ENCODE measurements at regions not wholly inside any gene's neighbourhood (a gene's known extent, or its start where the extent isn't known, plus 50 kb on each side); places are given as distances from the start of the nearest gene placed in this dataset.

DNA sequence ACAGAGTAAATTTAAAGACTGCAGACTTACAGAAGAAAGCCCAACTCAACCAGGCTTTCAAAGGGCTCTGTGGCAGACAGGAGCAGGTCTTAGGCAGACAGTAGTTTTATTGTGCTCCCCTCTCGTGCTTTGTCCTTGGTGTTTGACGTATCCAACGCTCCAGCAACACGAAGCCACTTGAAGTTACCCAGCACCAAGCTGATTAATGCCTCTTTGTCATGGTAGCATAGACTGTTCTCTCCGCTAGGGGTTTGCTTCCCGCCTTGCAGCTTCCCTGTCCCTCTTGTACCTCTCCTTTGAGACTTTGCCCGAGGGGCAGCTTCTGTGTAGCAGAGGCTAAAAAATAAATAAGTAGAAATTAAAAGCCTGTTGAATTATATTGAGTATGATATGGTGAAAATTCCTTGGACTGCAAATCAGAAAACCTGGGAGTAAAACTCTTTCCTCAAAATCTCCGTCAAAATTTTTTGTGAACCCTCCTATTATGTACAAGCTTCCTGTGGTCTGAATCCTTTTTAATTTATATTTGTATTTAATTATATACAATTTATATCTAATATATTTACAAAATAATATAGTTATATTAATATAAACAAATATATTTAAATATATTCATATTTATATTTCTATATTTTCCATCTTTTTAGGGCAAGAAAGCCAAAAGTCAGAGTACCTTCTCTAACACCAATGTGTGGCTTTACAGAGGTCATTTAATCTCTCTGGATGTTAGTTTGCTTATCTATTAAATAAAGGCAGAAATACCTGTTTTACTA, 405.4 kb downstream of the DMAC1 start:
- no peak for DNase-seq (ENCODE audit: low read depth)

DNA sequence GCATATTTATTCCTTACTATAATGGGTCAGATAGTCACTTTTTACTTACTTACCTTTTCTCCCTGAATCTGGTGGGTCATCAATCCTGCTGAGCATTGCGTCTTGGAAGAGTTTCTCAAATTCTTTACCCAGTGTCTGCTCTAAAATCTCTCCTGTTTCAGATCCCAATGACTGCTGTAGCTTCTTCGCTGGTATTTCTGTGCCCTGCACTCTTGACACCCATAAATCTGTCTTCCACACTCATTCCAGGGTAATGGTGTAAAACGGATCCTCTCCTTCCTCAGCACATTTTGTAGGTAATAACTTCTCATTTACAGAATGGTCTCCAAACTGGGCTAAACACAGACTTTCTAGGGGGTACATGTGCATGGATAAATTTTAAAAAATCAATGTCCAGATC, 407.4 kb downstream of the DMAC1 start:
- no peak for DNase-seq (ENCODE audit: low read depth)

DNA sequence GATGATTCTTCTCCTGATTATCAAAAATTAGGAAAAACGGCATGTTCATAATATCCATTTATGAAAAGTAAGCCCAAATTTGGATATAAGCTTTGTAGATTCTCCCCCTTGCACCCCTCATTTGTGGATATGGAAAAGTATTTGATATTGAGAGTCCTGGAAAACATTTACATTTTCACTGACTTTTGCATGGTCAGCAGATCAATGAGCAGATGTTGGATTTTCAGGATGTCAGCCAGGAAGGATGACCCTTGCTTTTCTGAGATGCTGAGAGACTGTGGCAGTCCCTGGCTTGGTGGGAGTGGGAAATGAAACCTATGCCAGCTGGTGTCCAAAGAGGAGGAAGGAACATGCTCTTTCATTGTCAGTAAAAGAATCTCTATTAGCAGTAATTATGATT, 410.8 kb downstream of the DMAC1 start:
- DNase-seq (ENCODE audit: low read depth): no peak

DNA sequence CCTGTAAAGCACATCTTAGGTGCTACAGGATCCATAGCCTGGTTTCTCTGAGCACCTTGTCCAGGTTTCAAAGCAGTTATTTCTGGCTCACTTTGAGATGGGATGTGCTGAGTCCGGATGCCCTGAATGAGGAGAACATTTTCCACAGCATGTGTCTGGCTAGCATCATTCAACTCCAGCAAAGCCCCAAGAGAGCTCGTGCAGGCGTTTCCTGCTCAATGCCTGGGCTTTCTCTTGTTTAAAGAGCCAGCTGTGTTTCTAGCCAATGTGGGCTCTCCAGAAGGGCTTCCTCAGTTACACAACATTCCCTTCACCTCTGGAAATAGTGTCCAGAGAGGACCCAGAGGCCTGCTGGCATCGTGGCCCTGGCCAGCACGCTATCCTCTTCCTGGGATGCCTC, 411.7 kb downstream of the DMAC1 start:
- no peak for DNase-seq (ENCODE audit: low read depth)

DNA sequence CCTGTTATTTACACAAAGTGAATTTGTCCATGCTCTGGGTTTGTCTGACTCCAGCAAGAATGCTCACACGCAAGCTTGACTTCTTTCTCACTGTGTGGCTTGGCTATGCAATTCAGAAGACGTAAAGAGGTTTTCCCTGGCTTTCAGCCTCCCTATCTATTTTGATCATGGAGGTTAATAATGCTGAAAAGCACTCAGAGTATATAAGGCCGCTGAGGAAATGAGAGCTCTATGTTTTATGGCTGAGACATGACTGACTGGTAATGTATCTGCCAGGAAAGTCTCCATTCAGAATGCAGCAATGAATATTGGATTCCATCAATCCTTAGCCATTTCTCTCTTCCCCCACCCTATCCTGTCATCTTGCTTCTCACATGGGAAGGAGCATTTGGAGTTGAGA, 417.3 kb downstream of the DMAC1 start:
- no peak for DNase-seq (ENCODE audit: low read depth)

DNA sequence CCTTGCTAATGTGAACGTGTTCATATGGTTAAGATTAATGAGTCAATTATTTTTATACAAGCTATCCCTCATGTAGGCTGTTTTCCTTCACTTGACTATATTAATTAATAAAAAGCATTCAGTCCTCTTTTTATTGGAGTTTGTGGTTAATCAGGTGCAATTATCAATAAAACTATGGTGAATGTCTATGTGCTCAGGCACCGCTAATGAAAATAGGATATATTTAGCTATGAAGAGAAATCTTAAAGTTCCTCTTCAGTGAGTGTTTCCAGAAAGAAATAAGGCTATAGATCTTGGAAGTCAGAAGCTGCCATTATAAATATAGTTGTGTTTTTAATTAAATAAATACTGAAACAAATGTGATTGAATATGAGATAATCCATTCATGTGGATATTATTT, 422.1 kb downstream of the DMAC1 start:
- DNase-seq (ENCODE audit: low read depth): no peak

DNA sequence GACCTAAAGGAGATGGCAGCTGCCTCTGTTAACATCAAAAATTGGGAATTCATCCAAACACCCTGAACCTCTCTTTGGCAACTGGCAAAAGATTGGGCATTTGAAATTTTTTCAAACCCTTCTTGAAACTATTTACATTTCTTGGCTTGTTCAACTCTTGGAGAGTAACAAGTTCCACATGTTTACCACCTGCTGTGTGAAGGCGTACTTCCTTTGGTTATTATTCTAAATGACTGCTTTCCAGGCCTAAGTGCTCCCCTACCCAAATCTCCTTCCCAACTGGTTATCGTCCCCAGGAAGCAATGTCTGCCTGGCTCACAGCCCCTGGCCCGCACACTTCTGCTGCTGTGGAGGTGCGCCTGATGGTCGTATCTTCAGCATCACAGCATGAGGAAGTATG, 422.7 kb downstream of the DMAC1 start:
- no peak for DNase-seq (ENCODE audit: low read depth)

DNA sequence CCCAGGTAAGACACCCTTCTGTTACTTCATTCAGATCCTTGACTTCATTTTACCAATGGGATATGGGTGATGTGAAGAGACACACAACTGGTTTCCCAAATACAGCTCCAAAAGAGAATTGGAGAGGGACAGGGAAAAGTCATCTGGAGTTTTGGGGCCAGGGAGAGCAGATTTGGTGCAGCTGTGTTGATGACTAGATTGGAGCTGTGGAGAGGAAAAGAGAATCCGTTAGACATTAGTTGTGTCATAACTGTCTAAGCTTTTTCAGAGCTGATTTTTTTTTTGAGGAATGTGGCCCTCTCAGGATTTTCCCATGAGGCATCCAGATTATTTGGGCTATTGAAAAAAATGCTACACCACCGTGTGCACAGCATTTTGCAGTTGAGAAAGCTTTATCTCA, 423.4 kb downstream of the DMAC1 start:
- no peak for DNase-seq (ENCODE audit: low read depth)

DNA sequence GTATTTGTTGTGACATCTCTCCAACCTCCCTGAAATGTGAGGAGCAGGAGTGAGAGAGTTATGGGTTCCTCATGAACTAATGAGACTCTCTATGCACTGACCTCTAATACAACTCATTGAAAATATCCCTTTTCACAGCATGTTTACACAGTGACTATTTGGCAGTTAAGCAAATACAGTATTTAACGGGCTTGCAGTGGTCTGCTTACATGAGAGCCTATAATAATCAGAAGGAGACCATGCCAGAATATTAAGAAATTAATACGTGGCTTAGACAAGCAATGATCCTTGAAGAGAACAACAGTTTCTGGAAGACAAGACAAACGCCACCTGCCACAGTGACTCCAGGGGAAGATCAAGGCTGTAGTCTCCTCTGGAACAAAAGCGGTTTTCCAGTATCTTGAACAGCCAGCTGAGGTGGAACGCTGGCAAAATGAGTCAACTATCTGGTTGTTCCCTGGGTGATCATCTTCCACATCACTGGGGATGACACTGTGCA, 424.5 kb downstream of the DMAC1 start:
- DNase-seq (ENCODE audit: low read depth): no peak

DNA sequence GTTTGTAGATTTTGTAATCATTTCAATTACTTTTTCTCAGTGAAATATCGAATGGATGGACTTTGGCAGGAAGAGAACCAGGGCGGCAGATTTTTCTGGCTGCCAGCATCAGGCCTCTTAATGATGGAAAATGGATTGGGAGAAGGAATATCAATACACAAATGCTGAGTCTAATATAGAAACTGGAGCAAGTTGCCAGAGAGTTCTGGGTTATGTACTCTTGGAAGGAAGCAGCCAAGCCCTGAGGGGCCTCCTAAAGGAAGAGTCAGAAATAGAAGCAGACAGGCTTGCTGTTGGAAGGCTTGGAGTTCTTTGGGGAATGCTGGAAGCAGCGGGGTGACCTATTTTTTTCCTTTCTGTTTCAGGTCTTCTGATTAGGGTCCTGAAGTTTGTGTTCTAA, 428.6 kb downstream of the DMAC1 start:
- DNase-seq (ENCODE audit: low read depth): no peak

DNA sequence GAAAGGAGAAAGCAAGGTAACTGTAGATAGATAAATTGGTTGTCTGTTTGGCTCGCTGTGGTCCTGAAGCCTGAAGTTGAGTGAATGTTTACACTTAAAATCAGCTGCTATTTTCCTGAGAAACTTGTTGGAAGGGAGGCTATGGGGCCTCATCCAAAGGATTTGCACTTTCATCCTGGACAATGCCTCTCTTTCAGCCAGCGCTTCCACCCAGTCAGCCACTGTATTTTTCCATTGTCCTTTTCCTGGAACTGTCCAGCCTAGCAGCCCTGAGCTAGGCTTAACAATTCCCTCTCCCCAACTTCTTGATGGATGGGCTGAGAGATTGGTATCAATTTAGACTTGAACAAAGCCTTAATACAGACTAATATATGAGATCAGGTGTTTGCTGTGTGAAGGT, 429.2 kb downstream of the DMAC1 start:
- DNase-seq (ENCODE audit: low read depth): no peak

DNA sequence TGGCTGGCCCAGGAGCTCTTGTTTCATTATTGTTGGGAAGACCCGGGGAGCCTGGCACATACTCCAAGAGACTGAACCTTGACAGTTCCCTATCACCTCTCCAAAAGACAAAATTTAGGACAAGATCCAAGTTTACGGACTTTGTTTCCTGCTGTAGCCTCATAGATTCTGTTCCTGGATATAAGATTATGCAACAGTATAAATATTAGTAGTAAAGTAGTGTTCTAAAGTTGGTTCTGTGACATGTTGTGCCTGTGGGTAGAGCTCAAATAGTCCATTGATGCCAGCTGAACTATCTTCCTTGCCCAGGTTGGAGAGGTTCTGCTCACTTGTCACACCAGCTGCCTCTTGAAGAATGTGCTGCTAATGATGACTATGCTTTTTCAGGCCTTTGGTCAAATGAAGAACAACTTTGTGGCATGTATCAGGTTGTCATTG, 430.2 kb downstream of the DMAC1 start:
- no peak for DNase-seq (ENCODE audit: low read depth)

DNA sequence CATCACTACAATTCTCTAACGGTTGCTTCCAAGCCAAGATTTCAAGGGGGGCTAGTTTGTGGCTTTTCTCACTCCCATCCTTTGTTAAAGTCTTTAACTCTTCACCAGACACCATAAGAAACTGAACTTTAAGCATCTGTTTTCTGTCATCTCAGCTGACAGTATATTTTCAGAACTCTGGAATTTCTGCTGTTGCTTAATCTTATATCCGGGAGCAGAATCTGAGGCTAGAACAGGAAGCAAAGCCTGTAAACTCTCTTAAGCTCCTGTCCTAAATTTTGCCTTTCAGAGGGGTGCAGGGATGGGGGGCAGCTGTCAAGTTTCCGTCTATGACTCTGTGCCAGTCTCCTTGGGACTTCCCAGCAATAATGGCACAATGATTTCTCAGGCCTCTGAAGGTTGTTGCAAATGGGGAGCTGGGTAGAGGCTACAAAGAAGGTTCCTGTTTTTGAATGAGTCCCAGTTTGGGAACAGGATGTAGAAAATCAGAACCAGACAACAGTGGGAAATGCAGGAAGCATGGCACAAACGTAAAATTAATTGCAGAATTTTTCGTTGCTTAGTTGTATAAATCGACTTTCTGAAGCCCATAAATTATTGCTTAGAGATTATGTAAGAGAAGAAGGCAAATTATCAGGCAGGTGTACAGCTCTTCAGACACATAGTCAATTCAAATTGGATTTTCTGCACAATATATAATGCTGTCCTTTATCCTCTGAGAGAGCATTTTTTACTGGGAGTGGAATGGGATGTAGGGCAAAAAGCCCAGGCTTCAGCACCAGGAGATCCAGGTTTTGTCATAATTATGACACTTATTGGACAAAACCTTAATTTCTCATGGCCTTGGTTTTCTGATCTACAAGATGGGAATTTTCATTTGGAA, 430.9 kb downstream of the DMAC1 start:
- DNase-seq (ENCODE audit: low read depth): no peak

DNA sequence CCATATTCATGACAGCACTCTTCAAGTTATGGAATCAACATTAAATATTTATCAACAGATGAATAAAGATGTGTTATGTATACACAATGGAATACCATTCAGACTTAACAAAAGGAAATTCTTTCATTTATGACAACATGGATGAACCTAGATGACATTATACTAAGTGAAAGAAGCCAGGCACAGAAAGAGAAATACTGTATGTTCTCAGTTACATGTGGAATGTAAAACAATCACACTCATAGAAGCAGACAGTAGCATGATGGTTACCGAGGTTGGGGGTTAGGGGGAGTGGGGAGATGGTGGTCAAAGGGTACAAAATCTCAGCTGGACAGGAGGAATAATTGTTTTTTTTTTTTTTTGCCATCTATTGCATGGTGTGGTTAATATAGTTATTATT, 431.9 kb downstream of the DMAC1 start:
- no peak for DNase-seq (ENCODE audit: low read depth)

DNA sequence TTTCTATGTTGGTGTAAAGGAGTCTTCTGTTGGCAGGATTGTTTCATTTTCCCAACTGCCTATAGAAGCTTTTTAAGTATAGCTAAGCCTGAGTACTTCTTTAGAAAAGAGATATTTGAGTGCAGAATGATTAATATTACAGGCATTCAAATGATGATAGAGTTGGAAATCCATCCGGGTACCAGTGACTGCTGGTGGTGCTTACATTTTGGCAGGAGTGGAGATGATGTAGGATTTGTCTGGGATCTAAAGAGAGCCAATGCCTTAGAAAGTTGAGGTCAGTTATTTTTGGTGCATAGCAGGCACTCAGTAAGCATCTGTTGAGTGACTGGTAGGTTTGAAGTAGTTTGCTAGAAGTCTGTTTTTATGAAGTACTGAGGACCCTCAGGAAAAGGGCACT, 433.5 kb downstream of the DMAC1 start:
- no peak for DNase-seq (ENCODE audit: low read depth)

DNA sequence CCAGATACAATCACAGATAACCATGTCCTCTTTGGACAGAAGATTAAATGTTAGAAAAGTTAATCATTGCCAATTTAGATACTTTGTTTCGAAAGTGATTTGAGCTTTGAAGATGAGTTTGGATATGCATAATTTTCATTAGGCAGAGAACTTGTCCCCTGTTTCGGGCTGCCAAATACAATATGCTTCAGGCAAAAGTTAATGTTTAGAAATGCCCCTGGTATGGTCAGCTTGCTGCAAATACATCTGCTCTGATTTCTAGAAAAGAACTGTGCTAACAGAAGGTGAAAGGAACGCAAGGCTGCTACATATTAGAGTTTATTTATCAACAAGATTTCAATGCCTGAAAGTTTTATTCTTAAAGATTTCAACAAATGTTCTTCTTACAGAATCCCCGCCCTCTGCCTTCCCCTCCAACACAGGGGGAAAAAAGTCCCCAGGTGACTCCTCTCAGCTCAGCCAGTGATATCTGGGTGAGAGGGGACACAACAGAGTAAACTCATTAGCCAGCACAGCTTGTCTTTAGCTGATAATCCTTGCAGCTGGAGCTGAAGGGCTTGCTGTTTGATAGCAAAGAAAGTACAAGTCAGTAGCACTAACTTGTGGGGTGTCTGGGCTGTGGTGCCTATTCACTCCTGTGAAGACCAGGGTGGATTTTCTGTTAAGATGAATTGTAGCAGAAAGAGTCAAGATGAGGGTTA, 435.7 kb downstream of the DMAC1 start:
- DNase-seq (ENCODE audit: low read depth): no peak

DNA sequence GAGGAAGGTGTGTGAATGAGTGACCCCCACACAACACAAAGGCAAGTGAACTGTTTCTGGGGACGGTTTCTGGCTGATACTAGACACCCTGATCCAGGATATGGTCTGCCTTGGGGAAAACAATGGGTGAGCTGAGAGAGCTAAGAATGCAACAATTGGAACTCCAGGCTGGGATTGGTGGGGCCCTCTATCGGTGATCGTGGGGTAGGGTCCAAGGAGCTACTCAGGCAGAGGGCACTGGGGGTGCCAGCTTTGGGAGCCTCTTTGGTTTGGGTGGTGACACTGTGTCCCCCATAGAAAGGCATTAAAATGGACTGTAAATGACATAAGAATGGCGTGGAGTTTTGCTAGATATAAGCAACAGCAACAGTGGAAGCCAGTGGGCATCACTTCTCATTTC, 439.1 kb downstream of the DMAC1 start:
- DNase-seq (ENCODE audit: low read depth): no peak

DNA sequence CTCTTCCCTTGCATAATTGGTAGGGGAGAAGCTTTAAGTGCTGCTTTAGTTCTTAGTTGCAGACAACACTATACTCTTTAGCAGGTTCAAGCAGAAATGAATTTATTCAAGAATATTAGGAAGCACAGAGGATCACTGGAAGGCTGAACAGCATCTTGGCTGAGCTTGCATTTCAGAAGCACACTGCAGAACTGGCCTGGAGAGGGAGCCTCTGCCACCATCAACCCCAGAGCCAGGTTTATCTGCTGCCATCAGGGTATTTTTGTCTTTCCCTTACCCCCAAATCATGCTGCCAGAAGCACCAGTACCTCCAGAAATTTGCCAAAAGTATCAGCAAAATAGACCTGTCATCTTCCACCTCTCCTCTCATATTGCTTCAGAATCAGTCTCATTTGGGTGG, 440.7 kb downstream of the DMAC1 start:
- DNase-seq (ENCODE audit: low read depth): no peak

DNA sequence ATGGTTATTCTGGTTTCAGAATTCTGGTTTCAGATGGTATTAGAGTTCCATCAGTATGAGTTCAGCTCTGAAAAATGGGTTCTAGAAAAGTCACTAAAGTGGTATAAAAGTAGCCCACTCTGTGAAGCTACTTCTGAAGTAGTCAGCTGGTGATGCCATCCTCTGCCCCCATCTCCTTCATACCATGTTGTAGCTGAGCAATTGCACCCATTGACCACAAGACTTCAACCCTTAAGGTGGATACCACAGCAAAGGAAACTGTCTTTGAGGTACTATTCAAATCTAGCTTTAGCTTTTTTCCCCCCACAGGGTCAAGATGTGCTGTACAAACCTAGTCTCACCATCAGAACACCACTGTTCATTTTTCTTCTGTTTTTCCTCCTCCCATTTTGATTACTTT, 444.9 kb downstream of the DMAC1 start:
- DNase-seq (ENCODE audit: low read depth): no peak

DNA sequence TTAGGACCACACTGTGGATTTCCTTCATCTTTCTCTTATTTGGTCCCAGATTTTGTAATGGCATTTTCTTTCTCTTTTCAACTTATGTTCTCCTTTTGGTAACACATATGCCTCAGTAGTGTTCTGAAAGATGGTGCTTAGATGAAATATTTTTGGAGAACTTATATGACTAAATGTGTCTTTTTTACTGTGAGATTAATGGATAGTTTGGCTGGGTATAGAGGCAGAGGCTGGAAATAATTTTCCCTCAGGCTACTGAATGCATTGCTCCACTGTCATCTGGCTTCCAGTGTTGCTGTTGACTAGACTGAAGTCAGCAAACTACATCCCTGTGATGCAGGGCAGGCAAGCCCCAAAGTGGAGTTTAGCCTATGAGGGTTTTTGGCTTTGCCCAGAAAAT, 450.9 kb downstream of the DMAC1 start:
- no peak for DNase-seq (ENCODE audit: low read depth)

DNA sequence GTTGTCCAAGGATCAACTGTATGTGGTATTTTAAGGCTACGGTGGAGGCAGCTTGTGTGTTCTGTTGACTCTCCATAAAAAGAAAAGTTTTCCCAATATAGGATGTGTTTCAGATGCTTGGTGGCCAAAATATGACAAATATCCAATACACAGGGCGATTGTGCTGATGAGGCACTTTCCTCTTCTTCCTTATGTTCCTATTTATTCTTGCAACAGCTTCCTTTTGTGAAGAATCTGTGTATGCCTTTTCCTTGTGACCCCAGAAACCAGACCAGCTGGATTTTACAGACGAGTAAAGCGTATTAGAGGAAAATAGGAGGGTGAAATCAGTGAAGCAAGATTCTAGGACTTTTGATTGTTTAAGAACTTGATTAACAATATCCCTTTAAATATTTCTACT, 452.0 kb downstream of the DMAC1 start:
- DNase-seq (ENCODE audit: low read depth): no peak

DNA sequence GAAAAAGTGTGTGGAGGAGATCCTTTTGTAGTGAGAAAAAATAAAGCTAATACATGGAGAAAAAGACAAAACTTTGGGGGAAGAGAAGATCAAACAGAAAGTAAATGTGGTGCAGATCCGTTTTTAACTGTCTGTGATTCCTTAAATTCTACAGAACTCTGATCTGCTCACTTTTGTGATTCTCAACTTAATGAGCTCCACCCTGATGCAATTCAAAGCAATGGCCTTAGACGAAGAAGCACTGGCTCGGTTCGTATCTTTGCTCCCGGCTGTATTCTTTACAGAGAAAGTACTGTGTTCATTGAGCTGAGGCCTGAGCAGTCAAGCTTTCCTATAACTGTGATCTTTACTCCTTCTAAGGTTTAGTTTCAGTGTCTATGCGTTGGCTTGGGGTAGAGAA, 453.4 kb downstream of the DMAC1 start:
- DNase-seq (ENCODE audit: low read depth): no peak

DNA sequence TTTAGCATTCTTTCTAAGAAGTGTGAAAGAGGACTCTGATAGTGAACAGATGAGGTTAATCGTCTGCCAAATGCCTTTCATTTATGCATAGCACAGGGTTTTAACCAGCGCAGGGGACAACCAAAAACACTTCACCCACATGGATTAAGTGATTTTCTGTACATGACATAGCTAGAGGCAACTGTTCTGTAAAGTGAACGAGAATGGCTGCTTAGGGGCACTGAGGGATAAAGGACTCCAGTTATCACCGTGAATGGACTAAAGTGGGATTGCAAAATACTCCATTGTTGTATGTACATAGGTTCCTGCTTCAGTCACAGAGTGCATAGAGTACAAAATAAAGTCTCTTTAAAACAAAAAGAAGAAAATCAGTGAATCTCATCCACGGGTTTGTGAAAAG, 456.8 kb downstream of the DMAC1 start:
- no peak for DNase-seq (ENCODE audit: low read depth)

All from activated T-helper 9 cell treated with anti-CD3 and anti-CD28 coated beads, Interleukin-2, amount 50 U/mL, for 16 hours (primary cell).